HG03378 (cell line): ENCODE measurements at regions not wholly inside any gene's neighbourhood (a gene's known extent, or its start where the extent isn't known, plus 50 kb on each side); places are given as distances from the start of the nearest gene placed in this dataset.

Source experiments
- ATAC-seq: cut with Tn5 transposase; IDR thresholded peaks from one replicate; pipeline ENCODE4 v1.9.1; 2021; ENCODE audit warnings: mild to moderate bottlenecking, moderate library complexity; ENCODE audit not compliant: unreplicated experiment

- peak; percentile 78 for ATAC-seq
Measured at GRCh38 chr4:162392946-162393345, 229.1 kb upstream of the FSTL5 start.

- ATAC-seq: no peak
Measured at GRCh38 chr4:162366146-162366545, 202.3 kb upstream of the FSTL5 start.

DNA sequence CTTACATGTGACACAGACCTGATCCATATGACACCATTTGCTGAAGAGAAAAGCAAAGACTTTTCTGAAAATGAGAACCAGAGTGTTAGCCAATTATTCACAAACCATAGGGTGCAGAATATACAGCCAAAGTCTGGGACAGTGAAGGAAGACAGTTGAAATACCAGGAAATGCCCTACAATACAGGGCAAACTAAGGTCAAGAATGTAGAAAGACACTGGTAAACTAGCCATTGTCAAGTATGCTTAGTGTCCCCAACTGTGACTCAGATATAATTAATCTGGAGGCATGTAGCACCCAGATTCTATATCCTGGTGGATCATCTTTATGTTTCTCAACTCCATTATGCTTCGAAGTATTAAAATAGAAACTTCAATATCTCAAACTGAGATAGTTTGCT, 200.9 kb upstream of the FSTL5 start:
- no peak for ATAC-seq

DNA sequence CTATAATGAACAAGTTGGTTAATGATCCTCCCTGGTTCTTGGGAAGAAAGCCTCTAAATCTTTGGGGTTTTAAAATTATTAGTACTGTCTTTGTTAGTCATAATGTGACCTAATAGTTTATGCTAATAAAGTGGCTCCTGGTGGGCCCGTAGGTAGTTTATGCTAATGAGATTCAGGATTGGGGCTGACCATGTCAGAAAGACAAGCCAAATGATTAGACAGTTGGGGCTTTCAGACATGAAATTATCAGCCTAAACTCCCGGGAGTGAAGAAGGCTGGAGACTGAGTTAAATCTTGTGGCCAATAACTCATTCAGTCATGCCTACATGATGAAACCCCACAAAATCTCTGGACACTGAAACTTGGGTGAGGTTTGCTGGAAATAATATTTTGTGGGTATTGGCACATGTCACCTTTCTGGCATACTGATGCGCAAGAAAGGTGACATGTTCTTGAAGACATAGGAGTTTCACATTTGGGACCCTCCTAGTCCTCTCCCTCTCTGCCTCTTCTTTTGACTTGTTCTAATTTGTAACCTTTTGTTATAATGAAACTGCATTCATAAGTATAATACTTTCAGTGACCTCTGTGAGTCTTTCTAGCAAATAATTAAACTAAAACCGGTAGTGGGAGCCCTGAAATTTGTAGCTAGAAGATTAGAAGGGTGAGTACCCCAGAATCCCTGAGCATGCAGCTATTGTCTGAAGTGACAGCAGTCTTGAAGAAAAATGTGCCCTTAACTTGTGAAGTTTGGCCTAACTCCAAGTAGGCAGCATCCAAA, 196.8 kb upstream of the FSTL5 start:
- ATAC-seq: no peak

GRCh38 chr4:162356181-162356580, 192.4 kb upstream of the FSTL5 start:
- ATAC-seq: no peak

GRCh38 chr4:162352580-162353107, 188.8 kb upstream of the FSTL5 start:
- no peak for ATAC-seq

GRCh38 chr4:162350331-162350730, 186.5 kb upstream of the FSTL5 start:
- ATAC-seq: no peak

- no peak for ATAC-seq
Measured at GRCh38 chr4:162349395-162349794, 185.6 kb upstream of the FSTL5 start.

- no peak for ATAC-seq
Measured at GRCh38 chr4:162347842-162348213, 184.0 kb upstream of the FSTL5 start.

DNA sequence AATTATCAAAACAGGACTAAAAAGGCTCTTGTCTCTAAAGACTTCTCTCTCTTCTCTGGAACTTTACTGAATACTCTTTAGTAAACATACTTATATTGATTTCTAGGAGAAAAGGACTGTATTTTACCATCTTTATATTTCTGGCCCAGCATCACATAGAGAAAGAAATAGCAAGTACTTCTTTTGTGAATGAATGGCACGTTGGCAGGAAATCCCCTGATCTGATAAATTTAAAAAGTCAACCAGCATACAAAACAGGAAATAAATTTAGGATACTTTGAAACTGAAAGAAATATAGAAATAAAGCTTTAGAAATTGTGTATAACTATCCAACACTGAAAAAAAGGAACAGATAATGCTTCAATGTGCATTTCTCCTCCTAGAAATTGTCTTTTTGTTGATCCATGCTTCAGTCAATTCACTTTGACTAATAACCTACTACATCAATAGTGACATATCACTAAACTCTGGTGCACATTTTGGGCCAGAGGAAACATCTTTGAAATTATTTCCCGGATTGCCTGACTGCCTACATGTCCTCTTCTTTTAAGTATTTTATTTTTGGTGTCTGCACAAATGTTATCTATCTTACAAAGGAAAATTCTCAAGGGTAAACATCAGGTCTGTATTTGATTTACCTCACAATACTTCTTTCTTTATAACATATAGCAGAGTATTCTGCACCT, 183.5 kb upstream of the FSTL5 start:
- no peak for ATAC-seq

DNA sequence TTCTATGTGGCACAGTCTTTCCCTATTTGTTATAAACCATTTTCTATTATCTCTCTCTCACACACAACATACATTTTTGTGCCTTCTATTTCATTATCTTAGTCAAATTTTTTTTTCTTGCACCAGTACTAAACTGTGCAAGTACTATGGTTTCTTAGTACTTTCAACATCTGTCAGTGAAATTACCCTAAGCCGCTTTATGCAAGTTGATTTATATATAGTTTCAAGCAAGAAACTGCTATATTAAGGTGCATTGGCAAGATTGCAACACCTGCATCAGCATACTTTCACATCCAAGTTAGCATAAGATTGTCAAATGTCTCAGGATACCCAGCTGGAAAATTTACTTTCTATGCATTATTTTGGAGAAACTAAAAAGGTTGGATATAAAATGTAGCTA, 180.2 kb upstream of the FSTL5 start:
- ATAC-seq: no peak

DNA sequence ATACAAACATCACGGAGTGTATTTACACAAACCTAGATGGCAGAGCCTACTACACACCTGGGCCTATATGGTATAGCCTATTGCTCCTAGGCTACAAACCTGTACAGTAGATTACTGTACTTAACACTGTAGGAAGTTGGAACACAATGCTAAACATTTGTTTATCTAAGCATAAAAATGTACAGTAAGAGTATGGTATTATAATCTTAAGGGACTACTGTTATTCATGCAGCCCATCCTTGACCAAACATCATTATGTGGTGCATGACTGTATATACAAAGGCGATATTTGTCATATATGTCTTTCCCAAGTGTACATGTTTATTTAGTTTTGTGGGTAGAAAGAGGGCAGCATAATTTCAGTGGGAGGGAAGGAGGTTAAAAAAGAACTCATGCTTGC, 177.7 kb upstream of the FSTL5 start:
- ATAC-seq: no peak

- ATAC-seq: no peak
Measured at GRCh38 chr4:162323919-162324318, 160.1 kb upstream of the FSTL5 start.

DNA sequence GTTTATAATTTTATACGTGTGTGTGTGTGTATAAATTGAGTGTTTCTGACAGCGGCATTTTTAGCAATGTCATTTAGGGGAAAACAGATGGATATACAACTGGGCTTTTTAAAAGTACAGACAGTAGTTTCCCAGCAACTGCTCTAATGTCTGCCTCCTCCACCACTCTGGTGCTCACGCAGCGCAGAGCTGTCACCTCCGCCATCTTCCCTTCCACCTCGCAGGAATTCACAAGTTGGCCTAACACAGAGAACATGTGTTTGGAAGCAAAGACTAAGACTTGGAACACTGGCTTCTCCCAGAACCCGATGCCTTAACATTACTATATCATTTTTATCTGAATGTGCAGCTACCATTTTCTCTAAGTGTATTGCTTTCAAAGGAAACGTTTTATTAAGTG, 158.3 kb upstream of the FSTL5 start:
- no peak for ATAC-seq

DNA sequence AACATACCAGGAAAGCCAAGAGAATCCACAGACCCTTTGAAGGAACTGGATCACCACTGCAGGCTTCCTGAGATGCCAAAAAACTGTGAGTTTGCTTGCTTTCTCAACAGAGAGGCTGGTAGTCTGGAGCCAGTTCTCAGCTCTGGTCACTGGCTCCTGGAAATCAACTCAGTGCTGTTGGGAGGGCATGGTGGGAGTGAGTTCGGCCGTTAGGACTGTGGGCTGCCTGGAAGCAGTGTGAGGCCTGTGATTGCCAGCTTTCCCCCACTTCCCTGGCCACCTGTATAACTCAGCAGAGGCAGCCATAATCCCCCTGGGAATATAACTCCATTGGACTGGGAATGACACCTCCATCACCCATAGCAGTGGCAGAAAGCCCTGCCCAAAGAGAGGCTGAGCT, 122.0 kb upstream of the FSTL5 start:
- ATAC-seq: no peak

DNA sequence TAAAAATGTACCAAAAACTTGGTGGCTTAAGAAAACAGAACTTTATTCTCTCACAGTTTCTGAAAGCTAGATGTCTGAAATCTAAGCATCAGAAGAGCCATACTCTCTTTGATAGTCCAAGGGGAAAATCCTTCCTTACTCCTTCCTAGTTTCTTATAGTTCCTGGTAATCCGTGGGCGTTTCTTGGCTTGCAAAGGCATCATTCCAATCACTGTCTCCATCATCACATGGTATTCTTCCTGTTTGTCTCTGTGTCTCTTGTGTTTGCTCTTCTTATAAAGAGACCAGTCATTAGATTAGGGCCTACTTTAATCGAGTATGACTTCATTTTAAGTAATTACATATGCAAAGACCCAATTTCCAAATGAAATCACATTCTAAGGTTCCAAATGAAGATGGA, 118.9 kb upstream of the FSTL5 start:
- ATAC-seq: no peak

GRCh38 chr4:162274354-162274753, 110.6 kb upstream of the FSTL5 start:
- ATAC-seq: peak; percentile 81

DNA sequence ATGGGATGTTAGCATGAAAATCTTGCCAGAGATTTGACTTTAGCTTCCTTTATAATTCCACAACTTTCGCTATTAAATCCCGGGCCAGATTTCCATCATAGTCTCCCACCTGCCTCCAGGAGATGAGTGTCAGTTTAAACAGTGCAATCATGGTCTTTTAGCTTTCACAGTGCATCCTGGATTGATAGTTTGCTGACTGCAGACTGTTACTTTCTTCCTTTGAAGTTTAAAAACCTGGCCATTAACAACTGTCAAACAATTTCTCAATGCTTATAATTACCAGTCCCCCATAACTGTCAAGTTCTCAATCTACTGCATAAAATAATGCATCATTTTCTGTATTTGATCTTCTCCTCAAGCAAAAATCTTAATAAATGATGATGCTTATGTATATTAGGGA, 108.4 kb upstream of the FSTL5 start:
- no peak for ATAC-seq

GRCh38 chr4:162268911-162269310, 105.1 kb upstream of the FSTL5 start:
- no peak for ATAC-seq

DNA sequence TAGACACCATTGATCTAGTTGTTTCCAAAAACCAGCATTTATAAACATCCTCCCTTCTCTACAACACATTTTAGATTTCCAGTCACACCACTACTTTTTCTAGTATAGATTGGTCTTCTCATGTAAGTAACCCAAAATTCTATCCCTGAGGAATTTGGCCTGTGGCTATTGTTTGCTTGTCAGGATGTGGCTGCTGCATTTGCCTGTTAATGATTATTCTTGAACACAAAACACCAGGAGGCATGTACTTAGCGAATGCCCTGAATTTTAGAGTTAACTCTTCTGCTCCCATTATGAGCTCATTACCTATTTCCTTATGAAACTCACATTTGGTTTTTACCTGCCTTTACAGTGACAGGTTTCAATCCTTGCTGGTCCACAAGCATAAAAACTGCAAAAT, 102.0 kb upstream of the FSTL5 start:
- ATAC-seq: no peak

DNA sequence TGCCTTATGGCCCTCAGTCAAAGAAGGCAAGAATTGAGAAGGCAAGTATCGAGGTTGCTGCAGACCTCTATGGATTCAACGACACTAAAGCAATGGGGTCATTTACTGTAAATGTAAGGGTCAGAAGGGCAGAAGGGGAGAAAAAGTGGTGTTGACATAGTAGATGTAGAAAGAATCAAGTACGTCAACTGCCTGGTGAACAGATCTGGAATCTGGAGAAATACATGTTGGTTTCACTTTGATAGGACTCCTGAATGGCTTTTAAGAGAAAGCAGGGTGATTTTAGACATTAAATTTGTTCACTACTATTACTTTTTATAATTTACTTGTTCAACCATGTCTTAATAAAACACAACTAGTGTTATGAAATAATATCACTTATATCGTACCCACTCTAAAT, 81.3 kb upstream of the FSTL5 start:
- ATAC-seq: no peak

- ATAC-seq: no peak
Measured at GRCh38 chr4:162241857-162242256, 78.1 kb upstream of the FSTL5 start.
